Panc1 (cell line): ENCODE measurements at regions not wholly inside any gene's neighbourhood (a gene's known extent, or its start where the extent isn't known, plus 50 kb on each side); places are given as distances from the start of the nearest gene placed in this dataset.

ENCODE experiments used
- ATAC-seq: fragments of 200-7000 bp; cut with Tn5 transposase; 2 replicates; pipeline ENCODE4 v1.9.1; 2020; ENCODE audit warnings: mild to moderate bottlenecking, moderate library complexity
- BruUV-seq: library from RNA; stranded (reverse); fragments of 400-500 nt; replicated peaks from 2 replicates; lab custom pipeline; 2021; lab: Mats Ljungman, UMichigan
- CTCF ChIA-PET: fragments of 300-600 bp; sonication (Branson Sonifier 250); formaldehyde crosslinking; loops from one replicate; lab custom pipeline; 2022; ENCODE audit warnings: antibody characterized with exemption; lab: Charles Lee
- POLR2A ChIA-PET: fragments of 300-600 bp; sonication (Branson Sonifier 250); formaldehyde crosslinking; loops from one replicate; lab custom pipeline; 2022; ENCODE audit warnings: antibody characterized with exemption; lab: Charles Lee
- DNase-seq: peaks from one replicate; pipeline ENCODE4 v3.0.0-alpha.2; 2010; ENCODE audit warnings: low read depth, low spot score
- H3K27ac ChIP-seq: 2 replicates; pipeline ENCODE4 v1.5.1; 2011; ENCODE audit warnings: mild to moderate bottlenecking, low read length, inconsistent platforms
- H3K27me3 ChIP-seq: fragments of 200-500 bp; sonication (Bioruptor generic); 2 replicates; pipeline ENCODE4 v1.6.0; 2014; ENCODE audit warnings: low read length, inconsistent platforms; ENCODE audit not compliant: control insufficient read depth, insufficient read depth
- H3K36me3 ChIP-seq: fragments of 200-500 bp; sonication (Bioruptor generic); 2 replicates; pipeline ENCODE4 v1.5.1; 2014; ENCODE audit warnings: inconsistent platforms, mild to moderate bottlenecking, low read length, moderate library complexity; ENCODE audit not compliant: control insufficient read depth, insufficient read depth
- H3K4me1 ChIP-seq: 2 replicates; pipeline ENCODE4 v1.5.1; 2011; ENCODE audit warnings: inconsistent platforms, mild to moderate bottlenecking, low read length, moderate library complexity; ENCODE audit not compliant: control insufficient read depth, insufficient read depth
- H3K4me3 ChIP-seq, 2 experiments: 2 replicates each; pipeline ENCODE4 v1.5.1; 2011 to 2012; ENCODE audit warnings: low read depth in 2 of 2, low read length in 2 of 2, mild to moderate bottlenecking in 2 of 2, inconsistent platforms in 1 of 2, moderate library complexity in 1 of 2
- H3K9me3 ChIP-seq: fragments of 200-500 bp; sonication (Bioruptor generic); 2 replicates; pipeline ENCODE4 v1.5.1; 2014; ENCODE audit warnings: low read depth, mild to moderate bottlenecking, inconsistent platforms, low read length, moderate library complexity; ENCODE audit not compliant: control insufficient read depth, insufficient read depth
- CTCF ChIP-seq: fragments of 450-650 bp; IDR thresholded peaks from 2 replicates; pipeline ENCODE4 v1.5.1; 2017; ENCODE audit warnings: mild to moderate bottlenecking
- POLR2AphosphoS5 ChIP-seq: IDR thresholded peaks from 2 replicates; pipeline ENCODE4 v1.6.1; 2012; ENCODE audit warnings: mild to moderate bottlenecking, low read depth, low read length, moderate library complexity
- REST ChIP-seq, 2 experiments: IDR thresholded peaks; 2 replicates each; pipeline ENCODE4 v1.6.1; 2011 to 2012; ENCODE audit warnings: low read depth in 2 of 2, control low read depth in 1 of 2, low read length in 1 of 2, mild to moderate bottlenecking in 1 of 2, moderate library complexity in 1 of 2; ENCODE audit not compliant: insufficient read depth in 1 of 2
- SIN3A ChIP-seq: IDR thresholded peaks from 2 replicates; pipeline ENCODE4 v1.6.1; 2012; ENCODE audit warnings: low read depth, mild to moderate bottlenecking, low read length, moderate library complexity, borderline replicate concordance; ENCODE audit not compliant: insufficient read depth
- TCF7L2 ChIP-seq: IDR thresholded peaks from 2 replicates; pipeline ENCODE4 v1.6.1; 2011; ENCODE audit warnings: mild to moderate bottlenecking, low read depth, low read length, inconsistent platforms
- in situ Hi-C: cut with HindIII; loops from 2 replicates; pipeline ENCODE4 v1.10.0; 2016; ENCODE audit warnings: low sequenced_read_pairs, low pct_unique_long_range_greater_than_20kb
- intact Hi-C: fragments of 100-400 bp; cut with micrococcal nuclease; formaldehyde crosslinking; loops from one replicate; pipeline ENCODE4 v1.10.0; 2022; ENCODE audit not compliant: unreplicated experiment

GRCh38 chr1:102821707-102822106 is 286.6 kb downstream of the COL11A1 start:
- Histone ChIP-seq H3K27ac (no peak overlapping the region), H3K27me3 (no peaks in the 10 kb centered on the region), H3K4me1 (no peaks in the 10 kb centered on the region), H3K4me3 (no peak overlapping the region), H3K36me3 (no peaks in the 10 kb centered on the region), H3K9me3 (no peaks in the 10 kb centered on the region)
- in situ Hi-C loops (no loop called here), intact Hi-C loops (no loop called here)
- ATAC-seq: no peak
- no peak for DNase-seq
- TF ChIP-seq POLR2AphosphoS5 (no peak), CTCF (no peak), SIN3A (no peak)
- POLR2A ChIA-PET: no interaction called here
- CTCF ChIA-PET: no interaction called here
- no TSS peak for BruUV-seq

- intact Hi-C loops: no loop called here
- Histone ChIP-seq H3K36me3 (no peaks in the 10 kb centered on the region), H3K27me3 (no peaks in the 10 kb centered on the region), H3K4me1 (no peaks in the 10 kb centered on the region), H3K4me3 (no peak overlapping the region), H3K27ac (no peak overlapping the region), H3K9me3 (no peaks in the 10 kb centered on the region)
- POLR2A ChIA-PET: no interaction called here
- in situ Hi-C loops: no loop called here
- no TSS peak for BruUV-seq
- no peak for TF ChIP-seq CTCF
- no peak for TF ChIP-seq POLR2AphosphoS5
- TF ChIP-seq REST (IDR thresholded peaks at IDR 0.05; ENCODE audit: insufficient read depth in 1 of 2, low read depth in 2 of 2, low read length in 1 of 2): no peak
- no peak for TF ChIP-seq SIN3A
- no peak for TF ChIP-seq TCF7L2
- ATAC-seq: no peak
- DNase-seq: no peak
- CTCF ChIA-PET: no interaction called here
These were observed 307.9 kb downstream of the COL11A1 start for GRCh38 chr1:102800406-102800805.

- Histone ChIP-seq H3K36me3 (no peaks in the 10 kb centered on the region), H3K9me3 (no peaks in the 10 kb centered on the region), H3K4me3 (no peak overlapping the region), H3K4me1 (no peaks in the 10 kb centered on the region), H3K27me3 (no peaks in the 10 kb centered on the region), H3K27ac (no peak overlapping the region)
- TF ChIP-seq POLR2AphosphoS5 (no peak), REST (IDR thresholded peaks at IDR 0.05; ENCODE audit: insufficient read depth in 1 of 2, low read depth in 2 of 2, low read length in 1 of 2) (no peak), TCF7L2 (no peak), SIN3A (no peak), CTCF (no peak)
- ATAC-seq (no peak), DNase-seq (no peak)
- POLR2A ChIA-PET: no interaction called here
- BruUV-seq: no TSS peak
- CTCF ChIA-PET: no interaction called here
- intact Hi-C loops: no loop called here
- in situ Hi-C loops: no loop called here
These were observed 308.8 kb downstream of the COL11A1 start for GRCh38 chr1:102799496-102799895.
